ENCODE measurements at regions not wholly inside any gene's neighbourhood (a gene's known extent, or its start where the extent isn't known, plus 50 kb on each side); places are given as distances from the start of the nearest gene placed in this dataset.

GRCh38 chr6:23601811-23602345 is 524.1 kb upstream of the NRSN1 start:
- no peaks in the 10 kb centered on the region for H3K36me3 ChIP-seq
- no peak for DNase-seq (ENCODE audit: low spot score in 2 of 2)
- no peak overlapping the region for H3K4me3 ChIP-seq
- H3K9me3 ChIP-seq, result peaks cover 0 to 6% (median 0%) of the 10 kb centered on the region in 4 donors
- 84 to 85% methylated on average over 1 of the region's 1 CpG for WGBS, 2 donors
- H3K27me3 ChIP-seq, result no peaks in the 10 kb centered on the region
- H3K4me1 ChIP-seq, result no peaks in the 10 kb centered on the region
- TF ChIP-seq POLR2A (IDR thresholded peaks at IDR 0.05) (no peak), EP300 (IDR thresholded peaks at IDR 0.05) (no peak), CTCF (IDR thresholded peaks at IDR 0.05) (no peak)
- H3K27ac ChIP-seq, result no peak overlapping the region

- TF ChIP-seq POLR2A (IDR thresholded peaks at IDR 0.05) (no peak), CTCF (IDR thresholded peaks at IDR 0.05) (no peak), EP300 (IDR thresholded peaks at IDR 0.05) (no peak)
- Histone ChIP-seq H3K4me3 (no peak overlapping the region), H3K36me3 (no peaks in the 10 kb centered on the region), H3K27me3 (no peaks in the 10 kb centered on the region), H3K27ac (no peak overlapping the region), H3K4me1 (no peaks in the 10 kb centered on the region), H3K9me3 (no peaks in the 10 kb centered on the region)
- 63 to 80% methylated on average over 5 of the region's 5 CpGs for WGBS, 2 donors
- no peak for DNase-seq (ENCODE audit: low spot score in 2 of 2)
Observed at GRCh38 chr6:23608931-23609435, 517.0 kb upstream of the NRSN1 start.

- Histone ChIP-seq H3K4me3 (no peak overlapping the region), H3K36me3 (no peaks in the 10 kb centered on the region), H3K27ac (no peak overlapping the region), H3K9me3 (no peaks in the 10 kb centered on the region), H3K27me3 (no peaks in the 10 kb centered on the region), H3K4me1 (no peaks in the 10 kb centered on the region)
- TF ChIP-seq CTCF (IDR thresholded peaks at IDR 0.05) (no peak), EP300 (IDR thresholded peaks at IDR 0.05) (no peak), POLR2A (IDR thresholded peaks at IDR 0.05) (no peak)
- 46 to 52% methylated on average over 6 of the region's 6 CpGs for WGBS, 2 donors
- DNase-seq (ENCODE audit: low spot score in 2 of 2), result no peak
Observed at GRCh38 chr6:23611776-23612381, 514.1 kb upstream of the NRSN1 start.

- Histone ChIP-seq H3K36me3 (no peaks in the 10 kb centered on the region), H3K4me1 (peaks cover 0 to 9% (median 0%) of the 10 kb centered on the region in 4 donors), H3K27me3 (no peaks in the 10 kb centered on the region), H3K27ac (no peak overlapping the region), H3K4me3 (no peak overlapping the region), H3K9me3 (no peaks in the 10 kb centered on the region)
- no peak for DNase-seq (ENCODE audit: low spot score in 2 of 2)
- no peak for TF ChIP-seq EP300 (IDR thresholded peaks at IDR 0.05)
- no peak for TF ChIP-seq CTCF (IDR thresholded peaks at IDR 0.05)
- TF ChIP-seq POLR2A (IDR thresholded peaks at IDR 0.05), result no peak
Observed at GRCh38 chr6:23618366-23618765, 507.6 kb upstream of the NRSN1 start.

GRCh38 chr6:23620911-23621401 is 505.1 kb upstream of the NRSN1 start:
- TF ChIP-seq EP300 (IDR thresholded peaks at IDR 0.05) (no peak), CTCF (IDR thresholded peaks at IDR 0.05) (no peak), POLR2A (IDR thresholded peaks at IDR 0.05) (no peak)
- Histone ChIP-seq H3K27me3 (no peaks in the 10 kb centered on the region), H3K4me3 (no peak overlapping the region), H3K27ac (no peak overlapping the region), H3K36me3 (no peaks in the 10 kb centered on the region), H3K9me3 (no peaks in the 10 kb centered on the region), H3K4me1 (peaks cover 0 to 9% (median 0%) of the 10 kb centered on the region in 4 donors)
- DNase-seq (ENCODE audit: low spot score in 2 of 2), result no peak
- 45 to 54% methylated on average over 5 of the region's 5 CpGs for WGBS, 2 donors

All from tibial nerve (tissue), 4 donors.